Mesothelial cell of epicardium (in vitro differentiated cells): ENCODE measurements at regions not wholly inside any gene's neighbourhood (a gene's known extent, or its start where the extent isn't known, plus 50 kb on each side); places are given as distances from the start of the nearest gene placed in this dataset.
A peak's percentile ranks its signal among the peaks of the same experiment; 100 is the strongest.

Experiments used
- DNase-seq, 2 experiments: peaks; one replicate each; pipeline ENCODE4 v3.0.0; 2021; ENCODE audit warnings: low spot score in 2 of 2; ENCODE audit not compliant: unreplicated experiment in 2 of 2
- H3K27ac Mint-ChIP-seq: 2 replicates; pipeline ENCODE4 v1.8.0; 2021; ENCODE audit warnings: mixed read lengths
- H3K27me3 Mint-ChIP-seq: 2 replicates; pipeline ENCODE4 v1.8.0; 2021; ENCODE audit warnings: low read depth, mixed read lengths
- H3K36me3 Mint-ChIP-seq: 2 replicates; pipeline ENCODE4 v1.8.0; 2021; ENCODE audit warnings: mixed read lengths
- H3K4me1 Mint-ChIP-seq: 2 replicates; pipeline ENCODE4 v1.8.0; 2021; ENCODE audit warnings: mixed read lengths
- H3K4me3 Mint-ChIP-seq: 2 replicates; pipeline ENCODE4 v1.8.0; 2021; ENCODE audit warnings: mild to moderate bottlenecking, moderate library complexity, mixed read lengths
- H3K9me3 Mint-ChIP-seq: 2 replicates; pipeline ENCODE4 v1.8.0; 2021; ENCODE audit warnings: mixed read lengths
- TF ChIP-seq, protein P1 (sequence below): fragments of 200-600 bp; sonication (generic); IDR thresholded peaks from one replicate; pipeline ENCODE4 v1.5.0; 2021; ENCODE audit warnings: antibody characterized with exemption; ENCODE audit not compliant: unreplicated experiment

DNA sequence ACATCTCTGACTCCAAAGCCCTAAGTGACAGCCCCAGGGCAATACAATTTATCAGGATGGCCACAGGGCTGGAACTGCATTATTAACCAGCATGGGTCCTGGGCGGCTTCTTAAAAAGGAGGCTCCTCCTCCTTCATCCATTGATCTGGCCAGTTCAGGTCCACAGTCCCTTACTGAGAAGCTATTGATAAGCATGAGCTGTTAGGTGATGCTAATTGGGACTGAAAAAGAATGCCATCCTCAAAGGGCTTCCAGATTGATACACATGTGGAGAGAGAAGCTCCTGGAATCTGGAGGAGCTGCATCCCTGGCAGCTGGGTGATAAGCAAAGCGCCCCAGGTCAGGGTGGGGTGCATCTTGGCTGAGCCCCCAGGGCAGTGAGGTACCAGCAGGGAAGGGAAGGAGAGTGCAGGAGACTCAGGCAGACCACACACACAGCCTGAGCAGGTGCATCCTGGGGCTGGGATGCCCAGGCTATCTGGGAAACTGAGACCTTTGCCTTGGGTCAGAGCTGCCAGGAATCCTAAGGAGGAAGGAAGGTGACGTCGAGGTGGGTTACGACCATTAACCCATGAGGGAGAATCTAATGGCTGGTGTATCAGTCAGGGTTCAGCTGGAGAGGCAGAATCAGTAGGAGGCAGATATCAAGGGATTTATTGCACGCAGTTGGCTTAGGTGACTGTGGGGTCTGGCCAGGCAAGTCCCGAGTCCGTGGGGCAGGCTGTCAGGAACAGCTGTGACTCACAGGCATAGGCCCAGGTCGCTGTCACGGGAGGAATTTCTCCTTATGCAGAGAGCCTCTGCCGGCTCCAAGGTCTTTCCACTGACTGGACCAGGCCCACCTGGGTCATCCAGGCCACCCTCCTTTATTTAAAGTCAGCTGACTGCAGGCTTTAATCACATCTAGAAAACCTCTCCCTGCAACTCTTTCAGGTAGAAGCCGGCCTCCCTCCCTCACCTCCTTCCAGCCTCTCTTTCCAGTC, 261.2 kb downstream of the BMP7 start:
- TF ChIP-seq, protein P1, sequence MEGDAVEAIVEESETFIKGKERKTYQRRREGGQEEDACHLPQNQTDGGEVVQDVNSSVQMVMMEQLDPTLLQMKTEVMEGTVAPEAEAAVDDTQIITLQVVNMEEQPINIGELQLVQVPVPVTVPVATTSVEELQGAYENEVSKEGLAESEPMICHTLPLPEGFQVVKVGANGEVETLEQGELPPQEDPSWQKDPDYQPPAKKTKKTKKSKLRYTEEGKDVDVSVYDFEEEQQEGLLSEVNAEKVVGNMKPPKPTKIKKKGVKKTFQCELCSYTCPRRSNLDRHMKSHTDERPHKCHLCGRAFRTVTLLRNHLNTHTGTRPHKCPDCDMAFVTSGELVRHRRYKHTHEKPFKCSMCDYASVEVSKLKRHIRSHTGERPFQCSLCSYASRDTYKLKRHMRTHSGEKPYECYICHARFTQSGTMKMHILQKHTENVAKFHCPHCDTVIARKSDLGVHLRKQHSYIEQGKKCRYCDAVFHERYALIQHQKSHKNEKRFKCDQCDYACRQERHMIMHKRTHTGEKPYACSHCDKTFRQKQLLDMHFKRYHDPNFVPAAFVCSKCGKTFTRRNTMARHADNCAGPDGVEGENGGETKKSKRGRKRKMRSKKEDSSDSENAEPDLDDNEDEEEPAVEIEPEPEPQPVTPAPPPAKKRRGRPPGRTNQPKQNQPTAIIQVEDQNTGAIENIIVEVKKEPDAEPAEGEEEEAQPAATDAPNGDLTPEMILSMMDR: no peak
- Mint-ChIP-seq H3K27ac (peak overlapping the region; percentile 71), H3K27me3 (no peaks in the 10 kb centered on the region), H3K9me3 (no peaks in the 10 kb centered on the region), H3K36me3 (no peaks in the 10 kb centered on the region), H3K4me1 (peaks cover 45% of the 10 kb centered on the region), H3K4me3 (no peak overlapping the region)
- no peak for DNase-seq

DNA sequence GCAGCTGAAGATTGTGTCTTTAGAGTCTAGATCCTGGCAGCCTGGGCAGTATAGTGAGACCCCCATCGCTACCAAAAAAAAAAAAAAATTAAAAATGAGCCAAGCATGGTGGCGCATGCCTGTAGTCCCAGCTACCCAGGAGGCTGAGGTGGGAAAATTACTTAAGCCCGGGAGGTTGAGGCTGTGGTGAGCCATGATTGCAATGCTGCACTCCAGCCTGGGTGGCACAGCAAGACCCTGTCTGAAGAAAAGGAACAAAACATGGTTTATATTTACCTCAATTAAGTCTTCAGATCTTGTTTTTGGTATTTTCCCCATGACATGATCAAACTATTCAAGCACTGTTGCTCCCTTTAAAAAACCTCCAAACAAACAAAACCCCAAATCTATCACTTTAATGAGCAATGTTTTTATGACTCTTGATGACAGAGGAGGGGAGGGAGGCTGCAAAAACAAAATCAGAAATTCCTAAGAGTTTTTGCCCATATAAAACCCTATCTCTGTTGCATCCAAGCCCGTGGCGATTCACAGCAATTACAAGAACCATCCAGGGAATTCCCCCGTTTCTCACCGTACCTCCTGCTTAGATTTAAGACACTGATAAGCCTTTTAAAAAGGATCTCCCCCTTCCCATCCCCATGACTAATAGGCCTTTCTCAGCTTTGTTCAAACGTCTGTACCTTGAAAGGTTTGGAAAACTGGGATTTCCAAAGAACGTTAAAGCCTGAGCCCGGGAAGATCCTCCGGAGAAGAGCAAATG, 259.9 kb downstream of the BMP7 start:
- Mint-ChIP-seq H3K4me1 (peaks cover 45% of the 10 kb centered on the region), H3K27me3 (no peaks in the 10 kb centered on the region), H3K27ac (peak overlapping the region; percentile 80), H3K36me3 (no peaks in the 10 kb centered on the region), H3K4me3 (no peak overlapping the region), H3K9me3 (no peaks in the 10 kb centered on the region)
- TF ChIP-seq, protein P1: no peak
- no peak for DNase-seq

DNA sequence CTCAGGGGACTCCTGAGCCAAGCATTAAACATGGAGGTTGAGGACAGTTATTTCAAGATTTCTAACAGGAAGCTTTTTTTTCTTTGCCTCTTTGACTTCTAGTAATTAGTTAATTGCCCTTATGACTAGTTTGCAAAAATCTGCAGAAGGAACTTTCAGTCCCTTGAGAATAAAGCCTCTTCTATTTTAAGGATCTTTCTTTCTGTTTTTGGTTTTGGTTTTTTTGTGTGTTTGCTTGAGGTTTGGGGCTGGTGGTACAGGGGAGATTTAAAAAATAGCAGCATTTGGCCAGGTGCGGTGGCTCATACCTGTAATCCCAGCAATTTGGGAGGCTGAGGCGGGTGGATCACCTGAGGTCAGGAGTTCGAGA, 259.3 kb downstream of the BMP7 start:
- H3K27ac Mint-ChIP-seq: peak overlapping the region; percentile 80
- H3K27me3 Mint-ChIP-seq: no peaks in the 10 kb centered on the region
- no peak for DNase-seq
- TF ChIP-seq, protein P1: no peak
- no peaks in the 10 kb centered on the region for H3K36me3 Mint-ChIP-seq
- H3K4me3 Mint-ChIP-seq: no peak overlapping the region
- no peaks in the 10 kb centered on the region for H3K9me3 Mint-ChIP-seq
- peaks cover 43% of the 10 kb centered on the region for H3K4me1 Mint-ChIP-seq

DNA sequence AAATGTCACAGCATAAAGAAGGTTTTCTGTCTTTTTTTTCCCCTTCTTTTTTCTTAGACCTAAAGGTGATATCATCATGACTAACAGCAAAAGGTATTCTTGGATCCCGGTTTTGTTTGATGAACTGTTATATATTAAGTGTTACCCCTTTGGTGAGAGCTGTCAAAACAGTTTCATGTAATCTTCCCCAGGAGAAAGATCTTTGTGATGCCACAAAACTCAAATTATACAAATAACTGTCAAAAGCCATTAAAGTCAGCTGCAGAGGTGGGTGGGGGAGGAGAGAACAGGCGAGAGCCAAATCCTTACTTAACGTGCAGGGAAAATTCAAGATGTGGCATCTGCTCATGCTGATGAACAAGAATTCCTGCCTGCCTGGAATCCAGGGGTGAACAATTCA, 258.2 kb downstream of the BMP7 start:
- H3K9me3 Mint-ChIP-seq: no peaks in the 10 kb centered on the region
- H3K36me3 Mint-ChIP-seq: no peaks in the 10 kb centered on the region
- H3K27me3 Mint-ChIP-seq: no peaks in the 10 kb centered on the region
- no peak overlapping the region for H3K4me3 Mint-ChIP-seq
- H3K4me1 Mint-ChIP-seq: peaks cover 36% of the 10 kb centered on the region
- peak overlapping the region; percentile 80 for H3K27ac Mint-ChIP-seq
- TF ChIP-seq, protein P1: no peak
- no peak for DNase-seq

DNA sequence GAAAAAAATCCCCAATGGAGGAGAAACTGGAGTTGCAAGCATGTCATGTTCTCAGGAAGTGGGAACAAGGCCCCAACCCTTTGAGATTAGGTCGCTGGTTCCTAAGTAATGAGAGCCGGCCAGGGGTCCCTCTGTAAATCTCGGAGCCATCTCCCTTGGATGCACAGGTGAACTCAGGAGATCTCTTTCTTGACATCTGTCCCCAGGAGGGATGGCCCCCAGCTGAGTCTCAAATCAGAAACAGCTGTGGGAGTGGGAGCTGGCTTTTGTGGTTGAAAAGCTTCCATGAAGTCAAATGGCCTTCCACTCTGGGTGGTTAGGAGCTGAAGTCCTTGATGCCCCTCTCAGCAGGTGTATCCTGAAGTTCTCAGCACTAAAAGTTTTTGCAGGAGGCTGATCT, 257.1 kb downstream of the BMP7 start:
- H3K27ac Mint-ChIP-seq: peak overlapping the region; percentile 66
- no peak overlapping the region for H3K4me3 Mint-ChIP-seq
- H3K4me1 Mint-ChIP-seq: peaks cover 44% of the 10 kb centered on the region
- no peaks in the 10 kb centered on the region for H3K9me3 Mint-ChIP-seq
- no peak for DNase-seq
- TF ChIP-seq, protein P1: no peak
- H3K36me3 Mint-ChIP-seq: no peaks in the 10 kb centered on the region
- H3K27me3 Mint-ChIP-seq: no peaks in the 10 kb centered on the region
